Left ventricle myocardium inferior (tissue), 1 donor: ENCODE measurements at regions not wholly inside any gene's neighbourhood (a gene's known extent, or its start where the extent isn't known, plus 50 kb on each side); places are given as distances from the start of the nearest gene placed in this dataset.

Source experiments
- DNase-seq: peaks from one replicate; pipeline ENCODE4 v3.0.0-alpha.2; 2020
- H3K27ac ChIP-seq: fragments of 200-600 bp; replicated peaks from 2 replicates; pipeline ENCODE4 v1.8.0; 2021
- H3K27me3 ChIP-seq: fragments of 200-600 bp; 2 replicates; pipeline ENCODE4 v1.8.0; 2021; ENCODE audit warnings: low read depth
- H3K36me3 ChIP-seq: fragments of 200-600 bp; 2 replicates; pipeline ENCODE4 v1.8.0; 2021
- H3K4me1 ChIP-seq: fragments of 200-600 bp; 2 replicates; pipeline ENCODE4 v1.8.0; 2021
- H3K4me3 ChIP-seq: fragments of 200-600 bp; 2 replicates; pipeline ENCODE4 v1.8.0; 2021; ENCODE audit warnings: mild to moderate bottlenecking, moderate library complexity
- H3K9me3 ChIP-seq: fragments of 200-600 bp; replicated peaks from 2 replicates; pipeline ENCODE4 v1.8.0; 2021
- intact Hi-C: fragments of 100-400 bp; cut with micrococcal nuclease; formaldehyde crosslinking; loops from one replicate; pipeline ENCODE4 v1.11.0; 2022
- TF ChIP-seq, protein P1 (sequence below): fragments of 200-600 bp; IDR thresholded peaks from 2 replicates; pipeline ENCODE4 v1.8.0; 2021; ENCODE audit warnings: antibody characterized with exemption, mild to moderate bottlenecking, borderline replicate concordance
- donor health status: DM: no; HTN: yes; CAD: no; lungs with severe emphysema.

DNA sequence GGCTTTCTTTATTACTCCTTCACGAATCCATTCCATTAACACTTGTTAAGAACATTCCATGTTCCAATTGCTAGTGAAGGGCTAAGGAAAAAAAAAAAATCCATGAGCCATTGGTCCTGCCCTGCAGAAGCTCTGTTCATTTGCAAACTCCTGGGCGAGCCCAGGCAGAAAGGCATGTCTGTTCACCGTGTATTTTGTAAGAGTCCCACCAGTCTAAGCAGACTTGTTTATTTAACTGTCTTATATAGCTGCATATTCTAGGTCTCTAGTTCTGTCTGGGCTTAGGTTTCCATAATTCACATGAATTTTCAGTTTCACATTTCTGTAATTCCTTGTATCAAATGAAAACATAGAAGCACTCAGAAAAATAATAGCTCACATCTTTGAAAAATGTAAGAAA is 97.4 kb upstream of the POU2AF2 start:
- Histone ChIP-seq H3K27ac (no peak overlapping the region), H3K27me3 (no peaks in the 10 kb centered on the region), H3K4me1 (no peaks in the 10 kb centered on the region), H3K36me3 (no peaks in the 10 kb centered on the region), H3K9me3 (no peaks in the 10 kb centered on the region), H3K4me3 (no peak overlapping the region)
- intact Hi-C loops, result no loop called here
- DNase-seq, result no peak
- TF ChIP-seq, protein P1, sequence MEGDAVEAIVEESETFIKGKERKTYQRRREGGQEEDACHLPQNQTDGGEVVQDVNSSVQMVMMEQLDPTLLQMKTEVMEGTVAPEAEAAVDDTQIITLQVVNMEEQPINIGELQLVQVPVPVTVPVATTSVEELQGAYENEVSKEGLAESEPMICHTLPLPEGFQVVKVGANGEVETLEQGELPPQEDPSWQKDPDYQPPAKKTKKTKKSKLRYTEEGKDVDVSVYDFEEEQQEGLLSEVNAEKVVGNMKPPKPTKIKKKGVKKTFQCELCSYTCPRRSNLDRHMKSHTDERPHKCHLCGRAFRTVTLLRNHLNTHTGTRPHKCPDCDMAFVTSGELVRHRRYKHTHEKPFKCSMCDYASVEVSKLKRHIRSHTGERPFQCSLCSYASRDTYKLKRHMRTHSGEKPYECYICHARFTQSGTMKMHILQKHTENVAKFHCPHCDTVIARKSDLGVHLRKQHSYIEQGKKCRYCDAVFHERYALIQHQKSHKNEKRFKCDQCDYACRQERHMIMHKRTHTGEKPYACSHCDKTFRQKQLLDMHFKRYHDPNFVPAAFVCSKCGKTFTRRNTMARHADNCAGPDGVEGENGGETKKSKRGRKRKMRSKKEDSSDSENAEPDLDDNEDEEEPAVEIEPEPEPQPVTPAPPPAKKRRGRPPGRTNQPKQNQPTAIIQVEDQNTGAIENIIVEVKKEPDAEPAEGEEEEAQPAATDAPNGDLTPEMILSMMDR, result no peak

DNA sequence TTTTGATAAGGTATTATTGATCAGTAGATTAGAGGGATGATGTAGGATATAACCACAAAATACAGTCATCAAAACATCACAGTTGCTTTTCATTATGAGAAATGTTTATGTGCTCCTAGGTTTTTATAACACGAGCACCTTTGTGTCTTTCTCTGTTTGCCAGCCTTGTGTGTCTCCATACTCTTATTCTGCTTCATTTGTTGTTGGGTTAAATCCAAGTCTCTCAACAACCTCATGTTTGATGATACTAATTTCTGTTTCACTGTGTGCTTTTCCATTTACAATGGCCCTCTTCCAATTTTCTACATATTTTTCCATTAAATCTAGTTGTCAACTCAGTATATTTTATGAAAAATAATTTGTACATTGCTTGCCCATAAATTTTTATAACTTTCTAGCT is 107.7 kb upstream of the POU2AF2 start:
- no peak for DNase-seq
- no peaks in the 10 kb centered on the region for H3K9me3 ChIP-seq
- H3K36me3 ChIP-seq, result no peaks in the 10 kb centered on the region
- intact Hi-C loops, result no loop called here
- H3K27ac ChIP-seq, result no peak overlapping the region
- H3K27me3 ChIP-seq, result peaks cover 14% of the 10 kb centered on the region
- no peaks in the 10 kb centered on the region for H3K4me1 ChIP-seq
- TF ChIP-seq, protein P1, result no peak
- H3K4me3 ChIP-seq, result no peak overlapping the region

DNA sequence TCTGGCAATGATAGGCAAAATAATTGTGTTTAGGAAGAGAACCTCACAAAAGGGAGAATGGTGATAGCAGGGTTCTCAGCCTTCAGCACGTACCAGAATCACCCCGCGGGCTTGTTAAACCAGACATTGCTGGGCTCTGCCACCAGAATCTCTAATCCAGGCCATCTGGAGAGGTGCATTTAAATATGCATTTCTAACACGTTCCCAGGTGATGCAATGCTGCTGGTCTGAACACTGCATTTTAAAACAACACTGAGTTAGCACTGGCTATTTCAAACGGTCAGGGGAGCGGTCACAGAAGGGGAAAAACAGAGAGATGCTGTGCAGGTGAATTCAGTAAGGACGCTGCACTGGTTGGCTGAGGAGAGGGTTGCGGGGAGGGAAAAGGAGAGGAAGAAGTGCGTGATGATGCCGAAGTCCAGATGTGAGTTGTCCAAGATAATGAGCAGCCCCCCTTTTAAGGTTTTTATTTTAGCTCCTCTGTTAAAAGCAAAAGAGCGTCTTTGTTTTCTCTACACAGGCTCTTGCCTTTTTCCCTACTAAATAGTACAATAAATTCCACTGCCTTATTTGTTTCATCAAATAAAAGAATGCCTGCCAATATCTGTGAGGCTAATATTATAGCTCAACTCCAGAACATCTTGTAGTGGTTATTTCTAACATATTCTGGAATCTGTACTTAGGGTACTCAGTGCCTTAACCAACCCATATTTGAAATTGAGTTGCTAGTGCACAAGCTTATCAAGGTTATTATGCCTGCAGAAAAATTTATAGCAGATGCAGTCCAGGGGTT is 109.6 kb upstream of the POU2AF2 start:
- no peak overlapping the region for H3K4me3 ChIP-seq
- TF ChIP-seq, protein P1, result no peak
- no peaks in the 10 kb centered on the region for H3K36me3 ChIP-seq
- H3K9me3 ChIP-seq, result peaks cover 7% of the 10 kb centered on the region
- no peak for DNase-seq
- peaks cover 14% of the 10 kb centered on the region for H3K27me3 ChIP-seq
- intact Hi-C loops, result no loop called here
- H3K27ac ChIP-seq, result no peak overlapping the region
- no peaks in the 10 kb centered on the region for H3K4me1 ChIP-seq

DNA sequence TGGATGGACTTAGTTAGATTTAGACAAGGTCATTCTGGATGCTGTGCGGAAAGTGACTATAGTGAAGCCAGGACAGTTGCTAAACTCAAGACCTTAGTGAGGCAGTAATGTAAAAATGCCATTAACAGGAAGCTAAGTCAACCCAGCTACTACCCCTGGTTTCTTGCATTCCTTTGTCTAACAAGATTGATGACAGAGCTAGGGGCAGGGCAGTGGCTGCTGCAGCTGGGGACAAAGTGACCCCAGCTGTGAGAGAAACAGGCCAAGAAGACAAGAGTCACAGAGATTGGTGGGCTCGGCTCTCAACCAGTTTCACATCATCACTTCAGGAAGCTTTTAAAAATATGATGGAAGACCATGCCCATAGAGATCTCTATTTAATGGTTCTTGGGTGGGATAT is 110.4 kb upstream of the POU2AF2 start:
- H3K9me3 ChIP-seq, result peaks cover 7% of the 10 kb centered on the region
- peaks cover 14% of the 10 kb centered on the region for H3K27me3 ChIP-seq
- H3K4me1 ChIP-seq, result no peaks in the 10 kb centered on the region
- intact Hi-C loops, result no loop called here
- H3K4me3 ChIP-seq, result no peak overlapping the region
- no peaks in the 10 kb centered on the region for H3K36me3 ChIP-seq
- no peak for DNase-seq
- TF ChIP-seq, protein P1, result no peak
- H3K27ac ChIP-seq, result no peak overlapping the region

DNA sequence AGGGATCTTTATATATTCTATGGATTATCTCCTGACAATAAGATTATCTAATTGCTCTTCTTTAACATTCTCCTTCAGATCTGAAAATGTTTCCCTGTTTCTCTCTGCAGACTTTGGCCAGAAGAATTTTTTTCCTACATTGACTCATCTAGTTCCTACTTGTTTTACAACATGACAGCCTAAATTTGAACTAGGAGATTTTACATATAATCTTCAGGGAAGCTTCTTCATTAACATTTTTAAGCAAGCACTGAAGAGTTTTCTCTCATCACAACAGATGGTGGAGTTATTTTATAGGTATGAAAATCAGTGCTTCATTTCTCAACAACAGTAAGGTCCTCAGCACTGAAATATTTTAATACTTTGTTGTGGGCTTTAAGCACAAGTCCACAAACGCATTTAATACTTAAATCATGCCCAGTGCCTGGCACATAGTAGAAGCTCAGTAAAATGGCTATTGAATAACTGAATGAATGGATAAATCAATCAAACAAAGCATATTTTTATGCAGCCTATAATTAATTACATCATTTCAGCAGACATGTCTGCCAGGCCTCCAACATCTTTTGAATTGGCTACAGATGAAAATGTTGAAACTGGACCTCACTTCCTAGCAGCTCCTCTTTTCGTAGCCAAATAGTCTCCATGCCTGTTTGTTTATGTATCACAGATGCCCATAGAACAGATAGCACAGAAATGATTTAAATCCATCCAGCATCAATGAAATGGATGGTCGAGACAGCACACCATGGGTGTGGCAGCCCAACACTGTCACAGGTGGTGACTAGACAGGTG is 117.3 kb upstream of the POU2AF2 start:
- TF ChIP-seq, protein P1, result no peak
- DNase-seq, result no peak
- intact Hi-C loops, result no loop called here
- Histone ChIP-seq H3K36me3 (no peaks in the 10 kb centered on the region), H3K9me3 (peaks cover 7% of the 10 kb centered on the region), H3K4me3 (no peak overlapping the region), H3K4me1 (no peaks in the 10 kb centered on the region), H3K27me3 (no peaks in the 10 kb centered on the region), H3K27ac (no peak overlapping the region)
